ENCODE measurements at regions not wholly inside any gene's neighbourhood (a gene's known extent, or its start where the extent isn't known, plus 50 kb on each side); places are given as distances from the start of the nearest gene placed in this dataset.

- no peak overlapping the region for H4K91ac ChIP-seq (replicated peaks; ENCODE audit: insufficient read length, low read length)
- DNase-seq (ENCODE audit: low read depth in 1 of 2, low spot score in 2 of 2) = no peak
- H3K36me3 ChIP-seq (ENCODE audit: control insufficient read depth in 2 of 4, insufficient read depth in 4 of 4, low read length in 3 of 4) = no peaks in the 10 kb centered on the region
- no peak overlapping the region for H3K27ac ChIP-seq (ENCODE audit: low read depth, low read length)
- no peak overlapping the region for H4K5ac ChIP-seq (ENCODE audit: insufficient read length, low read depth, low read length)
- FAIRE-seq = no peak
- no peaks in the 10 kb centered on the region for H3K23me2 ChIP-seq (ENCODE audit: low read depth, low read length)
- H2BK5ac ChIP-seq (ENCODE audit: low read depth, low read length) = no peak overlapping the region
- no peak overlapping the region for H2BK12ac ChIP-seq (ENCODE audit: low read depth, low read length)
- 0 out of 2 replicates have a peak overlapping the region, but pooled peaks have one; percentile 33 for H2AFZ ChIP-seq (ENCODE audit: low read length)
- no peak overlapping the region for H3K4ac ChIP-seq (replicated peaks; ENCODE audit: insufficient read length, low read depth, low read length)
- H3K4me2 ChIP-seq (ENCODE audit: insufficient read depth in 1 of 2, low read depth in 2 of 2, low read length in 2 of 2) = no peak overlapping the region
- WGBS, 2 experiments (ENCODE audit: extremely low coverage in 1 of 2, insufficient coverage in 1 of 2, insufficient read length in 1 of 2, insufficient replicate concordance in 2 of 2, low coverage in 1 of 2, low lambda C conversion rate in 2 of 2, missing lambda C conversion rate in 1 of 2) = 86% methylated on average over 2 of the region's 2 CpGs; no CpG with 5 or more reads in 1 of the 2 experiments
- H2BK15ac ChIP-seq (ENCODE audit: low read length) = no peak overlapping the region
- ChIA-PET POLR2A (ENCODE audit: partially characterized antibody) (no interaction called here), CTCF (ENCODE audit: partially characterized antibody) (interaction anchor here (0.9 to 1.3 kb wide), 3 partner anchors 20 to 68 kb away, joined by 3 read pairs; no protein-coding TSS in a partner anchor)
- no peaks in the 10 kb centered on the region for H3K4me1 ChIP-seq (replicated peaks in 1 of 4; ENCODE audit: control insufficient read depth in 3 of 4, insufficient read depth in 4 of 4, low read length in 3 of 4)
- H3K27me3 ChIP-seq (replicated peaks in 1 of 4; ENCODE audit: control insufficient read depth in 3 of 4, extremely low read depth in 1 of 4, insufficient read depth in 3 of 4, low read length in 3 of 4) = no peaks in the 10 kb centered on the region
- no peak overlapping the region for H2AK5ac ChIP-seq (ENCODE audit: low read depth, low read length)
- no peaks in the 10 kb centered on the region for H3K79me1 ChIP-seq (ENCODE audit: low read depth, low read length)
- H3K9me3 ChIP-seq (ENCODE audit: insufficient read depth in 2 of 2, low read depth in 1 of 2, low read length in 1 of 2) = no peaks in the 10 kb centered on the region
- no peak overlapping the region for H3K14ac ChIP-seq (ENCODE audit: insufficient read length)
- H3K56ac ChIP-seq (replicated peaks; ENCODE audit: insufficient read length, low read depth, low read length) = no peak overlapping the region
- no peak overlapping the region for H3K23ac ChIP-seq (ENCODE audit: insufficient read length)
- H4K20me1 ChIP-seq (replicated peaks in 1 of 2; ENCODE audit: control insufficient read depth in 1 of 2, insufficient read depth in 2 of 2, low read length in 2 of 2) = no peaks in the 10 kb centered on the region
- H3K9ac ChIP-seq (replicated peaks in 1 of 4; ENCODE audit: extremely low read depth in 1 of 4, low read depth in 3 of 4, low read length in 3 of 4) = no peak overlapping the region
- no peak overlapping the region for H2BK120ac ChIP-seq (replicated peaks; ENCODE audit: low read depth, low read length)
- H3K79me2 ChIP-seq (ENCODE audit: control insufficient read depth in 1 of 2, insufficient read depth in 2 of 2, low read length in 2 of 2) = no peaks in the 10 kb centered on the region
- H3K4me3 ChIP-seq (ENCODE audit: extremely low read depth in 1 of 4, insufficient read depth in 2 of 4, low read depth in 3 of 4, low read length in 4 of 4) = no peak overlapping the region
- H3K18ac ChIP-seq (ENCODE audit: extremely low read depth, low read length) = no peak overlapping the region
- no peak overlapping the region for H4K8ac ChIP-seq (ENCODE audit: extremely low read depth, insufficient read depth, low read length)
- no peak overlapping the region for H2BK20ac ChIP-seq (ENCODE audit: low read length)
- TF ChIP-seq RFX5 (IDR thresholded peaks at IDR 0.05; ENCODE audit: borderline replicate concordance, low read depth, low read length) = no peak
Measured at GRCh38 chr12:27183342-27183741, 60.7 kb upstream of the STK38L start.

Data from H1 (cell line).